ENCODE measurements at regions not wholly inside any gene's neighbourhood (a gene's known extent, or its start where the extent isn't known, plus 50 kb on each side); places are given as distances from the start of the nearest gene placed in this dataset.

- Histone ChIP-seq H3K36me3 (ENCODE audit: control insufficient read depth in 2 of 2, insufficient read depth in 2 of 2, low read length in 2 of 2) (no peaks in the 10 kb centered on the region), H3K9ac (ENCODE audit: low read length in 2 of 2) (no peak overlapping the region), H3K27me3 (ENCODE audit: control insufficient read depth in 1 of 2, insufficient read depth in 2 of 2, low read length in 2 of 2) (peaks cover 23 to 41% of the 10 kb centered on the region in 2 donors), H3K4me1 (ENCODE audit: control insufficient read depth, insufficient read depth, low read length) (no peaks in the 10 kb centered on the region), H3K27ac (ENCODE audit: low read length) (no peak overlapping the region), H3K9me3 (ENCODE audit: control insufficient read depth in 2 of 2, low read length in 2 of 2) (no peaks in the 10 kb centered on the region), H3K4me3 (ENCODE audit: low read length in 2 of 2) (no peak overlapping the region)
These were observed 74.6 kb upstream of the CSF3R start for GRCh38 chr1:36557041-36558000.

DNA sequence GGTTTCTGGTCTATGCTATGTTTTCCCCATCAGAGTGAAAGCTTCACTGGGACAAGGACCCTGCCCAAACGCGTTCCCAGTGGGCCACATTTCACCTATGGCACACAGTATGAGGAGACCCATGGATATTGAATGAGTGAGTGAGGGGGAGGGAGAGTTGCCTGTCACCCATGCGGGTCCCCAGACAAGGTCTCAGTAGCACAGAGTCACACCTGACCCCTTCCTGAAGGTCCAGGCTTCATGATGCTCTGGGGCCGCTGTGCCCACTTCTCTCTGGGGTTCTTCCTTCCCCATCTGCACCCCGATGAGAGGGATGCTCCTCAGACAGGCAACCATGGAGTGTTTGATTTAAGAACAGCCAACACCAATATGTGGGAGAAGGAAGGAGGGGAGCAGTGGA is 72.3 kb upstream of the CSF3R start:
- H3K36me3 ChIP-seq (ENCODE audit: control insufficient read depth in 2 of 2, insufficient read depth in 2 of 2, low read length in 2 of 2), result no peaks in the 10 kb centered on the region
- H3K9me3 ChIP-seq (ENCODE audit: control insufficient read depth in 2 of 2, low read length in 2 of 2), result no peaks in the 10 kb centered on the region
- no peaks in the 10 kb centered on the region for H3K4me1 ChIP-seq (ENCODE audit: control insufficient read depth, insufficient read depth, low read length)
- H3K9ac ChIP-seq (ENCODE audit: low read length in 2 of 2), result no peak overlapping the region
- H3K27me3 ChIP-seq (ENCODE audit: control insufficient read depth in 1 of 2, insufficient read depth in 2 of 2, low read length in 2 of 2), result peaks cover 23 to 40% of the 10 kb centered on the region in 2 donors
- no peak overlapping the region for H3K27ac ChIP-seq (ENCODE audit: low read length)
- no peak overlapping the region for H3K4me3 ChIP-seq (ENCODE audit: low read length in 2 of 2)

- Histone ChIP-seq H3K27ac (ENCODE audit: low read length) (no peak overlapping the region), H3K9me3 (ENCODE audit: control insufficient read depth in 2 of 2, low read length in 2 of 2) (no peaks in the 10 kb centered on the region), H3K27me3 (ENCODE audit: control insufficient read depth in 1 of 2, insufficient read depth in 2 of 2, low read length in 2 of 2) (peaks cover 21 to 40% of the 10 kb centered on the region in 2 donors), H3K4me1 (ENCODE audit: control insufficient read depth, insufficient read depth, low read length) (no peaks in the 10 kb centered on the region), H3K36me3 (ENCODE audit: control insufficient read depth in 2 of 2, insufficient read depth in 2 of 2, low read length in 2 of 2) (no peaks in the 10 kb centered on the region), H3K4me3 (ENCODE audit: low read length in 2 of 2) (no peak overlapping the region), H3K9ac (ENCODE audit: low read length in 2 of 2) (no peak overlapping the region)
These were observed 71.6 kb upstream of the CSF3R start for GRCh38 chr1:36554323-36554628.

GRCh38 chr1:36553591-36554322 is 71.0 kb upstream of the CSF3R start:
- H3K36me3 ChIP-seq (ENCODE audit: control insufficient read depth in 2 of 2, insufficient read depth in 2 of 2, low read length in 2 of 2), result no peaks in the 10 kb centered on the region
- peaks cover 17 to 37% of the 10 kb centered on the region in 2 donors for H3K27me3 ChIP-seq (ENCODE audit: control insufficient read depth in 1 of 2, insufficient read depth in 2 of 2, low read length in 2 of 2)
- no peak overlapping the region for H3K27ac ChIP-seq (ENCODE audit: low read length)
- no peaks in the 10 kb centered on the region for H3K9me3 ChIP-seq (ENCODE audit: control insufficient read depth in 2 of 2, low read length in 2 of 2)
- H3K4me3 ChIP-seq (ENCODE audit: low read length in 2 of 2), result no peak overlapping the region
- H3K9ac ChIP-seq (ENCODE audit: low read length in 2 of 2), result no peak overlapping the region
- H3K4me1 ChIP-seq (ENCODE audit: control insufficient read depth, insufficient read depth, low read length), result no peaks in the 10 kb centered on the region

GRCh38 chr1:36542962-36543515 is 60.3 kb upstream of the CSF3R start:
- peaks cover 7 to 18% of the 10 kb centered on the region in 2 donors for H3K27me3 ChIP-seq (ENCODE audit: control insufficient read depth in 1 of 2, insufficient read depth in 2 of 2, low read length in 2 of 2)
- no peaks in the 10 kb centered on the region for H3K4me1 ChIP-seq (ENCODE audit: control insufficient read depth, insufficient read depth, low read length)
- no peak overlapping the region for H3K4me3 ChIP-seq (ENCODE audit: low read length in 2 of 2)

GRCh38 chr1:36542024-36542961 is 59.6 kb upstream of the CSF3R start:
- no peaks in the 10 kb centered on the region for H3K4me1 ChIP-seq (ENCODE audit: control insufficient read depth, insufficient read depth, low read length)
- no peak overlapping the region for H3K9ac ChIP-seq (ENCODE audit: low read length in 2 of 2)
- H3K4me3 ChIP-seq (ENCODE audit: low read length in 2 of 2), result no peak overlapping the region
- no peaks in the 10 kb centered on the region for H3K9me3 ChIP-seq (ENCODE audit: control insufficient read depth in 2 of 2, low read length in 2 of 2)
- no peaks in the 10 kb centered on the region for H3K36me3 ChIP-seq (ENCODE audit: control insufficient read depth in 2 of 2, insufficient read depth in 2 of 2, low read length in 2 of 2)
- H3K27ac ChIP-seq (ENCODE audit: low read length), result no peak overlapping the region
- peaks cover 8 to 19% of the 10 kb centered on the region in 2 donors for H3K27me3 ChIP-seq (ENCODE audit: control insufficient read depth in 1 of 2, insufficient read depth in 2 of 2, low read length in 2 of 2)

More at GRCh38 chr1:36542962-36543515, 60.3 kb upstream of the CSF3R start:
- no peak overlapping the region for H3K9ac ChIP-seq (ENCODE audit: low read length in 2 of 2)
- H3K36me3 ChIP-seq (ENCODE audit: control insufficient read depth in 2 of 2, insufficient read depth in 2 of 2, low read length in 2 of 2), result no peaks in the 10 kb centered on the region
- no peaks in the 10 kb centered on the region for H3K9me3 ChIP-seq (ENCODE audit: control insufficient read depth in 2 of 2, low read length in 2 of 2)
- no peak overlapping the region for H3K27ac ChIP-seq (ENCODE audit: low read length)

GRCh38 chr1:36540056-36540455 is 57.3 kb upstream of the CSF3R start:
- Histone ChIP-seq H3K9ac (ENCODE audit: low read length in 2 of 2) (no peak overlapping the region), H3K4me3 (ENCODE audit: low read length in 2 of 2) (no peak overlapping the region), H3K4me1 (ENCODE audit: control insufficient read depth, insufficient read depth, low read length) (no peaks in the 10 kb centered on the region), H3K9me3 (ENCODE audit: control insufficient read depth in 2 of 2, low read length in 2 of 2) (no peaks in the 10 kb centered on the region), H3K27me3 (ENCODE audit: control insufficient read depth in 1 of 2, insufficient read depth in 2 of 2, low read length in 2 of 2) (peaks cover 8 to 19% of the 10 kb centered on the region in 2 donors), H3K36me3 (ENCODE audit: control insufficient read depth in 2 of 2, insufficient read depth in 2 of 2, low read length in 2 of 2) (no peaks in the 10 kb centered on the region), H3K27ac (ENCODE audit: low read length) (no peak overlapping the region)

DNA sequence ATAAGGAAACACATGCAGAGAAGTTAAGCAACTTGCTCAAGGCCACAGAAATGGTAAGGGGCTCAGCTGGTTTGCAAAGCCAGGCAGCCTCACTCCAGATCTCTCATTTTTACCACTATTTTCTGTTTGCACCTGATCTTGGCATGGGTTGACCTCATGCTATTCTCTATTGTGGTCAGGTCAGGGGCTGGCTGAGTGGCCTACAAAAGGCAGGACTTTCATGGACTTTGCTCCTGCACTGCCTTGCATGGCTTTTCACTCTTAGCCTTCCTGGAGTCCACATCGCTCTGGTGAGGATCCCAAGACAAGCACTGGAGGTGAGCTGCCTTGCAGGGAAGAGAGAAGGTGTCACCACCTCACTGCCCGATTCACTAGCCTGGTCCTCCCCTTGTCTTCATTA is 56.8 kb upstream of the CSF3R start:
- H3K4me3 ChIP-seq (ENCODE audit: low read length in 2 of 2), result no peak overlapping the region
- H3K9me3 ChIP-seq (ENCODE audit: control insufficient read depth in 2 of 2, low read length in 2 of 2), result no peaks in the 10 kb centered on the region
- no peaks in the 10 kb centered on the region for H3K36me3 ChIP-seq (ENCODE audit: control insufficient read depth in 2 of 2, insufficient read depth in 2 of 2, low read length in 2 of 2)
- no peaks in the 10 kb centered on the region for H3K4me1 ChIP-seq (ENCODE audit: control insufficient read depth, insufficient read depth, low read length)
- no peak overlapping the region for H3K9ac ChIP-seq (ENCODE audit: low read length in 2 of 2)
- H3K27me3 ChIP-seq (ENCODE audit: control insufficient read depth in 1 of 2, insufficient read depth in 2 of 2, low read length in 2 of 2), result peaks cover 8 to 21% of the 10 kb centered on the region in 2 donors
- no peak overlapping the region for H3K27ac ChIP-seq (ENCODE audit: low read length)

DNA sequence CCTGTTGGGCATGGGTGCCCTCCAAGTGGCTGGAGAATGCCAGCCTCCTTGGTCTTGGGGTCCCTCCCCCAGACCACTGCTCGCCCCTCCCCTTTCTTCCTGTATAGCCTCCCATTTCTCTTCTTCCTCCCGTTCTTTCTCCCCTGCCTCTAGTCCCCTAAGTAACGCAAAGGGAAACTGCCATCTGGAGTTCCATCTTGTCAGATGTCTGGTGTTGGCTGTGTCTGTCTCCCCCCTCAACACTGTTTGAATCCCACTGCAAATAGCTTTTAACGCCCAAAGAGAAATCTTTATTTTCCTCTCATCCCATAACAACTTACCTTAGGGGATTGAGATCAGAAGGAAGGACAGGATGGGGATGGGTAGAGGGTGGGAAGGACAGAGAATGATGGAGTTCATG is 55.3 kb upstream of the CSF3R start:
- H3K9ac ChIP-seq (ENCODE audit: low read length in 2 of 2), result no peak overlapping the region
- H3K27ac ChIP-seq (ENCODE audit: low read length), result no peak overlapping the region
- peaks cover 6% of the 10 kb centered on the region in 2 donors for H3K9me3 ChIP-seq (ENCODE audit: control insufficient read depth in 2 of 2, low read length in 2 of 2)
- H3K27me3 ChIP-seq (ENCODE audit: control insufficient read depth in 1 of 2, insufficient read depth in 2 of 2, low read length in 2 of 2), result peaks cover 8 to 22% of the 10 kb centered on the region in 2 donors
- no peaks in the 10 kb centered on the region for H3K4me1 ChIP-seq (ENCODE audit: control insufficient read depth, insufficient read depth, low read length)
- H3K36me3 ChIP-seq (ENCODE audit: control insufficient read depth in 2 of 2, insufficient read depth in 2 of 2, low read length in 2 of 2), result no peaks in the 10 kb centered on the region
- no peak overlapping the region for H3K4me3 ChIP-seq (ENCODE audit: low read length in 2 of 2)

- peaks cover 9 to 13% of the 10 kb centered on the region in 2 donors for H3K9me3 ChIP-seq (ENCODE audit: control insufficient read depth in 2 of 2, low read length in 2 of 2)
- H3K4me1 ChIP-seq (ENCODE audit: control insufficient read depth, insufficient read depth, low read length), result no peaks in the 10 kb centered on the region
- no peak overlapping the region for H3K27ac ChIP-seq (ENCODE audit: low read length)
- peaks cover 8 to 19% of the 10 kb centered on the region in 2 donors for H3K27me3 ChIP-seq (ENCODE audit: control insufficient read depth in 1 of 2, insufficient read depth in 2 of 2, low read length in 2 of 2)
- H3K36me3 ChIP-seq (ENCODE audit: control insufficient read depth in 2 of 2, insufficient read depth in 2 of 2, low read length in 2 of 2), result no peaks in the 10 kb centered on the region
- no peak overlapping the region for H3K9ac ChIP-seq (ENCODE audit: low read length in 2 of 2)
- no peak overlapping the region for H3K4me3 ChIP-seq (ENCODE audit: low read length in 2 of 2)
These were observed 54.6 kb upstream of the CSF3R start for GRCh38 chr1:36537190-36537768.

All from stomach smooth muscle (tissue), 2 donors.